ENCODE measurements at regions not wholly inside any gene's neighbourhood (a gene's known extent, or its start where the extent isn't known, plus 50 kb on each side); places are given as distances from the start of the nearest gene placed in this dataset.

GRCh38 chr5:109951758-109952157, 262.0 kb downstream of the MAN2A1 start:
- H3K27ac ChIP-seq (ENCODE audit: low read depth) = no peak overlapping the region
- no peaks in the 10 kb centered on the region for H3K4me1 ChIP-seq (ENCODE audit: insufficient read depth)
- no peaks in the 10 kb centered on the region for H3K36me3 ChIP-seq (ENCODE audit: insufficient read depth)
- no peak for DNase-seq (ENCODE audit: extremely low spot score)
- H3K4me3 ChIP-seq (ENCODE audit: low read depth, low read length) = no peak overlapping the region
- WGBS = 81% methylated on average over 5 of the region's 5 CpGs

GRCh38 chr5:109953761-109954160, 264.0 kb downstream of the MAN2A1 start:
- no peak overlapping the region for H3K27ac ChIP-seq (ENCODE audit: low read depth)
- H3K36me3 ChIP-seq (ENCODE audit: insufficient read depth) = no peaks in the 10 kb centered on the region
- 88% methylated on average over 1 of the region's 1 CpG for WGBS
- no peak for DNase-seq (ENCODE audit: extremely low spot score)
- H3K4me1 ChIP-seq (ENCODE audit: insufficient read depth) = no peaks in the 10 kb centered on the region
- no peak overlapping the region for H3K4me3 ChIP-seq (ENCODE audit: low read depth, low read length)

GRCh38 chr5:109956884-109957283, 267.2 kb downstream of the MAN2A1 start:
- WGBS = 57% methylated on average over 3 of the region's 3 CpGs
- no peak overlapping the region for H3K4me3 ChIP-seq (ENCODE audit: low read depth, low read length)
- DNase-seq (ENCODE audit: extremely low spot score) = no peak
- no peaks in the 10 kb centered on the region for H3K4me1 ChIP-seq (ENCODE audit: insufficient read depth)
- no peak overlapping the region for H3K27ac ChIP-seq (ENCODE audit: low read depth)
- no peaks in the 10 kb centered on the region for H3K36me3 ChIP-seq (ENCODE audit: insufficient read depth)

GRCh38 chr5:109958082-109958481, 268.4 kb downstream of the MAN2A1 start:
- Histone ChIP-seq H3K4me1 (ENCODE audit: insufficient read depth) (no peaks in the 10 kb centered on the region), H3K4me3 (ENCODE audit: low read depth, low read length) (no peak overlapping the region), H3K36me3 (ENCODE audit: insufficient read depth) (no peaks in the 10 kb centered on the region), H3K27ac (ENCODE audit: low read depth) (no peak overlapping the region)
- DNase-seq (ENCODE audit: extremely low spot score) = no peak
- 90% methylated on average over 5 of the region's 5 CpGs for WGBS

GRCh38 chr5:109959652-109960051, 269.9 kb downstream of the MAN2A1 start:
- no peak for DNase-seq (ENCODE audit: extremely low spot score)
- 64% methylated on average over 1 of the region's 1 CpG for WGBS
- no peaks in the 10 kb centered on the region for H3K36me3 ChIP-seq (ENCODE audit: insufficient read depth)
- H3K4me3 ChIP-seq (ENCODE audit: low read depth, low read length) = no peak overlapping the region
- no peak overlapping the region for H3K27ac ChIP-seq (ENCODE audit: low read depth)
- H3K4me1 ChIP-seq (ENCODE audit: insufficient read depth) = no peaks in the 10 kb centered on the region

- H3K36me3 ChIP-seq (ENCODE audit: insufficient read depth) = no peaks in the 10 kb centered on the region
- H3K4me3 ChIP-seq (ENCODE audit: low read depth, low read length) = no peak overlapping the region
- 94% methylated on average over 1 of the region's 1 CpG for WGBS
- no peak overlapping the region for H3K27ac ChIP-seq (ENCODE audit: low read depth)
- no peak for DNase-seq (ENCODE audit: extremely low spot score)
- no peaks in the 10 kb centered on the region for H3K4me1 ChIP-seq (ENCODE audit: insufficient read depth)
Observed at GRCh38 chr5:109961751-109962150, 272.0 kb downstream of the MAN2A1 start.

GRCh38 chr5:109962882-109963603, 273.3 kb downstream of the MAN2A1 start:
- Histone ChIP-seq H3K4me1 (ENCODE audit: insufficient read depth) (no peaks in the 10 kb centered on the region), H3K36me3 (ENCODE audit: insufficient read depth) (no peaks in the 10 kb centered on the region)
- 81% methylated on average over 1 of the region's 1 CpG for WGBS

GRCh38 chr5:109964136-109964535, 274.4 kb downstream of the MAN2A1 start:
- Histone ChIP-seq H3K36me3 (ENCODE audit: insufficient read depth) (no peaks in the 10 kb centered on the region), H3K4me3 (ENCODE audit: low read depth, low read length) (no peak overlapping the region), H3K4me1 (ENCODE audit: insufficient read depth) (no peaks in the 10 kb centered on the region), H3K27ac (ENCODE audit: low read depth) (no peak overlapping the region)
- WGBS = 89% methylated on average over 3 of the region's 3 CpGs
- no peak for DNase-seq (ENCODE audit: extremely low spot score)

More at GRCh38 chr5:109962882-109963603, 273.3 kb downstream of the MAN2A1 start:
- no peak for DNase-seq (ENCODE audit: extremely low spot score)
- Histone ChIP-seq H3K4me3 (ENCODE audit: low read depth, low read length) (no peak overlapping the region), H3K27ac (ENCODE audit: low read depth) (no peak overlapping the region)

- no peaks in the 10 kb centered on the region for H3K4me1 ChIP-seq (ENCODE audit: insufficient read depth)
- no peak for DNase-seq (ENCODE audit: extremely low spot score)
- no peaks in the 10 kb centered on the region for H3K36me3 ChIP-seq (ENCODE audit: insufficient read depth)
- no peak overlapping the region for H3K4me3 ChIP-seq (ENCODE audit: low read depth, low read length)
- H3K27ac ChIP-seq (ENCODE audit: low read depth) = no peak overlapping the region
- 72% methylated on average over 3 of the region's 3 CpGs for WGBS
Observed at GRCh38 chr5:109965634-109966033, 275.9 kb downstream of the MAN2A1 start.

GRCh38 chr5:109971968-109972367, 282.2 kb downstream of the MAN2A1 start:
- Histone ChIP-seq H3K27ac (ENCODE audit: low read depth) (no peak overlapping the region), H3K4me3 (ENCODE audit: low read depth, low read length) (no peak overlapping the region), H3K36me3 (ENCODE audit: insufficient read depth) (no peaks in the 10 kb centered on the region), H3K4me1 (ENCODE audit: insufficient read depth) (no peaks in the 10 kb centered on the region)
- 87% methylated on average over 1 of the region's 1 CpG for WGBS
- DNase-seq (ENCODE audit: extremely low spot score) = no peak

- Histone ChIP-seq H3K27ac (ENCODE audit: low read depth) (no peak overlapping the region), H3K36me3 (ENCODE audit: insufficient read depth) (no peaks in the 10 kb centered on the region), H3K4me3 (ENCODE audit: low read depth, low read length) (no peak overlapping the region), H3K4me1 (ENCODE audit: insufficient read depth) (no peaks in the 10 kb centered on the region)
- DNase-seq (ENCODE audit: extremely low spot score) = no peak
Observed at GRCh38 chr5:109981979-109982378, 292.3 kb downstream of the MAN2A1 start.

GRCh38 chr5:109982966-109983534, 293.3 kb downstream of the MAN2A1 start:
- no peak overlapping the region for H3K4me3 ChIP-seq (ENCODE audit: low read depth, low read length)
- H3K4me1 ChIP-seq (ENCODE audit: insufficient read depth) = no peaks in the 10 kb centered on the region
- H3K27ac ChIP-seq (ENCODE audit: low read depth) = no peak overlapping the region
- DNase-seq (ENCODE audit: extremely low spot score) = no peak
- no peaks in the 10 kb centered on the region for H3K36me3 ChIP-seq (ENCODE audit: insufficient read depth)
- 70% methylated on average over 3 of the region's 3 CpGs for WGBS

GRCh38 chr5:109986726-109987125, 297.0 kb downstream of the MAN2A1 start:
- Histone ChIP-seq H3K4me1 (ENCODE audit: insufficient read depth) (no peaks in the 10 kb centered on the region), H3K27ac (ENCODE audit: low read depth) (no peak overlapping the region), H3K36me3 (ENCODE audit: insufficient read depth) (no peaks in the 10 kb centered on the region), H3K4me3 (ENCODE audit: low read depth, low read length) (no peak overlapping the region)
- DNase-seq (ENCODE audit: extremely low spot score) = no peak
- WGBS = 94% methylated on average over 2 of the region's 2 CpGs

GRCh38 chr5:109987355-109987754, 297.6 kb downstream of the MAN2A1 start:
- no peak for DNase-seq (ENCODE audit: extremely low spot score)
- Histone ChIP-seq H3K27ac (ENCODE audit: low read depth) (no peak overlapping the region), H3K4me3 (ENCODE audit: low read depth, low read length) (no peak overlapping the region), H3K36me3 (ENCODE audit: insufficient read depth) (no peaks in the 10 kb centered on the region), H3K4me1 (ENCODE audit: insufficient read depth) (no peaks in the 10 kb centered on the region)
- WGBS = 0% methylated on average over 1 of the region's 1 CpG

Data from urinary bladder (tissue), 3 donors.